OCI-LY1 (cell line): ENCODE measurements at regions not wholly inside any gene's neighbourhood (a gene's known extent, or its start where the extent isn't known, plus 50 kb on each side); places are given as distances from the start of the nearest gene placed in this dataset.

Experiments used
- H2AFZ ChIP-seq: fragments of 200-600 bp; sonication (generic), shearing (Covaris generic); 2 replicates; pipeline ENCODE4 v1.6.0; 2014; ENCODE audit warnings: antibody characterized with exemption, mild to moderate bottlenecking, low read length
- H3F3A ChIP-seq: fragments of 200-600 bp; sonication (generic), shearing (Covaris generic); 2 replicates; pipeline ENCODE4 v1.6.0; 2014; ENCODE audit warnings: mild to moderate bottlenecking, antibody characterized with exemption, low read length, moderate library complexity; ENCODE audit not compliant: insufficient read depth
- H3K27ac ChIP-seq: fragments of 200-600 bp; sonication (generic); 2 replicates; pipeline ENCODE4 v1.5.1; 2014; ENCODE audit warnings: low read length, mixed run types, mild to moderate bottlenecking, low read depth; ENCODE audit not compliant: poor library complexity, severe bottlenecking
- H3K27me3 ChIP-seq: fragments of 200-600 bp; sonication (generic); 2 replicates; pipeline ENCODE4 v1.6.0; 2014; ENCODE audit warnings: antibody characterized with exemption, mild to moderate bottlenecking, low read length, moderate library complexity; ENCODE audit not compliant: insufficient read depth
- H3K36me3 ChIP-seq: fragments of 200-600 bp; sonication (generic); 2 replicates; pipeline ENCODE4 v1.6.1; 2014; ENCODE audit warnings: mild to moderate bottlenecking, antibody characterized with exemption, low read length, moderate library complexity, mixed read lengths; ENCODE audit not compliant: insufficient read depth
- H3K4me1 ChIP-seq: fragments of 200-600 bp; sonication (generic); 2 replicates; pipeline ENCODE4 v1.5.1; 2014; ENCODE audit warnings: mild to moderate bottlenecking, low read length, moderate library complexity; ENCODE audit not compliant: insufficient read depth, severe bottlenecking
- H3K4me2 ChIP-seq: fragments of 200-600 bp; sonication (generic), shearing (Covaris generic); 2 replicates; pipeline ENCODE4 v1.6.1; 2014; ENCODE audit warnings: low read length
- H3K4me3 ChIP-seq: fragments of 200-600 bp; sonication (generic); 2 replicates; pipeline ENCODE4 v1.5.1; 2014; ENCODE audit warnings: low read length, low read depth, mild to moderate bottlenecking, mixed read lengths; ENCODE audit not compliant: poor library complexity, severe bottlenecking
- H3K79me2 ChIP-seq: fragments of 200-600 bp; shearing (Covaris generic); 2 replicates; pipeline ENCODE4 v1.6.1; 2016; ENCODE audit warnings: mixed run types, low read length, mixed read lengths; ENCODE audit not compliant: insufficient read depth
- H3K9ac ChIP-seq: fragments of 200-600 bp; sonication (generic), shearing (Covaris generic); 2 replicates; pipeline ENCODE4 v1.6.1; 2014; ENCODE audit warnings: mild to moderate bottlenecking, low read length, mixed read lengths
- H3K9me2 ChIP-seq: fragments of 200-600 bp; sonication (generic), shearing (Covaris generic); 2 replicates; pipeline ENCODE4 v1.6.1; 2014; ENCODE audit warnings: low read depth, mild to moderate bottlenecking, low read length, mixed read lengths
- H3K9me3 ChIP-seq: fragments of 200-600 bp; shearing (Covaris generic); 2 replicates; pipeline ENCODE4 v1.6.1; 2014; ENCODE audit warnings: low read length, mixed read lengths
- H4K20me1 ChIP-seq: fragments of 200-600 bp; sonication (generic), shearing (Covaris generic); 2 replicates; pipeline ENCODE4 v1.6.0; 2016; ENCODE audit warnings: mild to moderate bottlenecking, low read length; ENCODE audit not compliant: insufficient read depth
- EZH2 ChIP-seq: fragments of 200-600 bp; sonication (generic), shearing (Covaris generic); IDR thresholded peaks from 2 replicates; pipeline ENCODE4 v1.8.0; 2017; ENCODE audit warnings: borderline replicate concordance, mixed run types, mild to moderate bottlenecking, antibody characterized with exemption, low read length, moderate library complexity, mixed read lengths
- TF ChIP-seq, protein P1 (sequence below): fragments of 200-600 bp; sonication (generic), shearing (Covaris generic); IDR thresholded peaks from 2 replicates; pipeline ENCODE4 v1.5.1; 2017; ENCODE audit warnings: mild to moderate bottlenecking, antibody characterized with exemption, low read length, moderate library complexity, mixed read lengths

DNA sequence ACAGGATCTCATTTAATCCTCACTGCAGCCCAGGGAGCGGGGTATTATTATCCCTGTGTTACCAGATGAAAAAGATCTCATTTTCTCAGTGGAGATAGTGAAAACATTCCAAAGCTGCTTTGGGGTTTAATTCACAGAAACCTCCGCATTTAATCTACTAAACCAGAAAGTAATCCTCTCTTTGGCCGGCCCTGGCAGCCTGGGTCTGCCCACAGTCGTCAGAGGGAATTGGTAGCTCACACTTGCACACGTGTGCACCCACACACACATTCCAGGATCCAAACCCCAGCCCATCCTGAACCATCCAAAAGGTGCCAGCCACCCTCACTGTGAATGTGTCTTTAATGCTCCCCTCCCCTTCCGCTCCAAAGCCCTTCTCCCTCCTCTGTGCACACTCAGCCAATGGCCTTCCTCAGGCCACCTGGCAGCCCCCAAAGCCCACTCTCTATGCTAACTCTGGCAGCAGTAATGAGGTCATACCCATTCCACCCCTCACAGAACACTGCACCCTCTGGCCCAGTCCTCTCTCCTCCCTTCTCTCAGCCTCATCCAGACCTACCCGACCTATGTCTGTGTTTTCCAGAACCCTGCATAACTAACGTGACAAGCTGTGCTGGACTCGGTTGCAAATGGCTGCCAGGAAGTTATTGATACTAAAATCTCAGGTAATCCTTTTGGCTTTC, 466.2 kb downstream of the SOX6 start:
- Histone ChIP-seq H3K4me3 (no peak overlapping the region), H3K27me3 (no peaks in the 10 kb centered on the region), H3K4me1 (no peaks in the 10 kb centered on the region), H3K9me2 (no peaks in the 10 kb centered on the region), H4K20me1 (no peaks in the 10 kb centered on the region), H3K36me3 (no peaks in the 10 kb centered on the region), H3F3A (no peaks in the 10 kb centered on the region), H2AFZ (no peak overlapping the region), H3K79me2 (no peaks in the 10 kb centered on the region), H3K9ac (no peak overlapping the region), H3K4me2 (no peak overlapping the region), H3K9me3 (no peaks in the 10 kb centered on the region), H3K27ac (no peak overlapping the region)
- TF ChIP-seq, protein P1, sequence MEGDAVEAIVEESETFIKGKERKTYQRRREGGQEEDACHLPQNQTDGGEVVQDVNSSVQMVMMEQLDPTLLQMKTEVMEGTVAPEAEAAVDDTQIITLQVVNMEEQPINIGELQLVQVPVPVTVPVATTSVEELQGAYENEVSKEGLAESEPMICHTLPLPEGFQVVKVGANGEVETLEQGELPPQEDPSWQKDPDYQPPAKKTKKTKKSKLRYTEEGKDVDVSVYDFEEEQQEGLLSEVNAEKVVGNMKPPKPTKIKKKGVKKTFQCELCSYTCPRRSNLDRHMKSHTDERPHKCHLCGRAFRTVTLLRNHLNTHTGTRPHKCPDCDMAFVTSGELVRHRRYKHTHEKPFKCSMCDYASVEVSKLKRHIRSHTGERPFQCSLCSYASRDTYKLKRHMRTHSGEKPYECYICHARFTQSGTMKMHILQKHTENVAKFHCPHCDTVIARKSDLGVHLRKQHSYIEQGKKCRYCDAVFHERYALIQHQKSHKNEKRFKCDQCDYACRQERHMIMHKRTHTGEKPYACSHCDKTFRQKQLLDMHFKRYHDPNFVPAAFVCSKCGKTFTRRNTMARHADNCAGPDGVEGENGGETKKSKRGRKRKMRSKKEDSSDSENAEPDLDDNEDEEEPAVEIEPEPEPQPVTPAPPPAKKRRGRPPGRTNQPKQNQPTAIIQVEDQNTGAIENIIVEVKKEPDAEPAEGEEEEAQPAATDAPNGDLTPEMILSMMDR = no peak
- TF ChIP-seq EZH2 = no peak

DNA sequence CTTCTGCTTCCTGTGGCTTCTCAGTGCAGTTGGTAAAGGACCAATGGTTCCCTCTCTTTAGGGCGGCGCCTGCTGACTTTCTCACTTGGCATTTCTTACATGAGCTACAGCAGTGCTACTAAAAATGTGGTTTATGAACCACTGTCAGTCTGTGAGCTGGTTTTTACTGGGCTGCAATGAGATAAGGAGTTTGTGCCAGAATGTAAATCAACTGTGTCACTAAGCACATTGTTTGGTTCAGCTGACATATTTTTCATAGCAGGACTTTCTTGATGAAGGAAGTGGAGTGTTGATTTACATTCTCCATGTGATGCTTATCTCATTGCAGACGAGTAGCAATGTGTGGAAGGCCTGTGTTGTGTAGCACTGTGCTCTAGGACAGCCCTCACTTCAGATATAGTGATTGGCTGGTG, 463.3 kb downstream of the SOX6 start:
- Histone ChIP-seq H3K27me3 (no peaks in the 10 kb centered on the region), H3F3A (no peaks in the 10 kb centered on the region), H3K4me3 (no peak overlapping the region), H3K9ac (no peak overlapping the region), H3K4me1 (no peaks in the 10 kb centered on the region), H3K4me2 (no peak overlapping the region), H3K9me3 (no peaks in the 10 kb centered on the region), H4K20me1 (no peaks in the 10 kb centered on the region), H3K27ac (no peak overlapping the region), H2AFZ (no peak overlapping the region), H3K79me2 (no peaks in the 10 kb centered on the region), H3K36me3 (no peaks in the 10 kb centered on the region), H3K9me2 (no peaks in the 10 kb centered on the region)
- TF ChIP-seq EZH2 = no peak
- TF ChIP-seq, protein P1 = no peak

DNA sequence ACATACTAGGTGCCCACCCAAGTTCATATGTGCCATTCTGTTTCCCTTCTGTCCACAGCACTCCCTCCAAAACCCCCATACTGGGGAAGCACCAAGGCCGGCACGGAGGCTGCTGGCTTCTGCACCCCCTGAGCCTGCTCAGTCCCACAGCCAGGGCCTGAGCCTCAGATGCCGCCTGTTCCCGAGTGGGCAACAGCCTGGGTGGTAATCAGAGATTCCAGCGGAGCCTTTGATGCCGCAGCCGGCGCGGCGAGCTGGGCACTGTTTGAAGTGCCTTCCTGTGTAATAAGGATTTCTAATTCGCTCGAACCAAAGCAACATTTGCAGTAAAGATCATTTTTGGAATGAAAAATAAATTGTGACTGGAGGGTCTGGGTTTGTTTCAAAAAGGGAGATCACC, 460.3 kb downstream of the SOX6 start:
- Histone ChIP-seq H2AFZ (no peak overlapping the region), H3F3A (no peaks in the 10 kb centered on the region), H3K27ac (no peak overlapping the region), H3K36me3 (no peaks in the 10 kb centered on the region), H3K27me3 (no peaks in the 10 kb centered on the region), H3K4me3 (no peak overlapping the region), H3K9ac (no peak overlapping the region), H3K4me1 (no peaks in the 10 kb centered on the region), H3K4me2 (no peak overlapping the region), H3K9me2 (no peaks in the 10 kb centered on the region), H4K20me1 (no peaks in the 10 kb centered on the region), H3K79me2 (no peaks in the 10 kb centered on the region), H3K9me3 (no peaks in the 10 kb centered on the region)
- no peak for TF ChIP-seq EZH2
- TF ChIP-seq, protein P1 = no peak
